Cardiac septum (tissue), 1 donor: ENCODE measurements at regions not wholly inside any gene's neighbourhood (a gene's known extent, or its start where the extent isn't known, plus 50 kb on each side); places are given as distances from the start of the nearest gene placed in this dataset.
"Not testable (repeated sequence)": the region's sequence is repeated elsewhere in the genome, so short reads cannot be mapped to it uniquely, and the experiment has no call there.

ENCODE experiments used
- DNase-seq: peaks from one replicate; pipeline ENCODE4 v3.0.0-alpha.2; 2020; ENCODE audit warnings: low spot score
- intact Hi-C: fragments of 100-400 bp; cut with DNase I; formaldehyde crosslinking; loops from one replicate; pipeline ENCODE4 v1.14.0; 2022
- donor health status: DM: no; HTN: no; CAD: no.

DNA sequence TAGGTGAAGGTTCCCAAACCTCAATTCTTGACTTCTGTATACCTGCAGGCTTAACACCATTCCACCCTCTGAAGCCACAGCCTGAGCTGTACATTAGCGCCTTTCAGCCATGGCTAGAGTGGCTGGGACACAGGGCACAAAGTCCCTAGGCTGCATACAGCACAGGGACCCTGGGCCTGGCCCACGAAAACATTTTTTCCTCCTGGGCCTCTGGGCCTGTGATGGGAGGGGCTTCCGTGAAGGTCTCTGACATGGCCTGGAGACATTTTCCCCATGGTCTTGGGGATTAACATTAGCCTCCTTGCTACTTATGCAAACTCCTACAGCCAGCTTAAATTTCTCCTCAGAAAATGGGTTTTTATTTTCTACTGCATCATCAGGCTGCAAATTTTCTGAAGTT is 195.2 kb upstream of the NR3C2 start:
- DNase-seq, intact Hi-C loops: not testable (repeated sequence)

DNA sequence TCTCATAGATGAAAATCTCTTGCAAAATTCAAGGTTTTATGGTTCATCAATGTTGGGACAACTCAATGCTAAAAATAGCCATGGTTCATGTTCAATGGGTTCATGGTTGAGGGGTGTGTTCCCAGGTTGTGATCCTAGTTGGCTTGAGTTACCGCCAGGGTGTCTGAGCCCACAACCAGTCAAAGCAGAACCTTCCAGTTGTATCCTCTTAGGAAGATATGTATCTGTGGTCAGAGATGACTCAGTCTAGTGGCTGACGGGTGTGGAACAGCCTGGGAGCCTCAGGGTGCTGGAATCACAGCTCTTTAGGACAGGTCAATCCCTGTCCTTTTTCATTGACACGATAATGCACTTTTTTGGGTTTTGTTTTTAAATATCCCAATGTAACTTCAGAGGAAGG is 192.3 kb upstream of the NR3C2 start:
- intact Hi-C loops: no loop called here

DNA sequence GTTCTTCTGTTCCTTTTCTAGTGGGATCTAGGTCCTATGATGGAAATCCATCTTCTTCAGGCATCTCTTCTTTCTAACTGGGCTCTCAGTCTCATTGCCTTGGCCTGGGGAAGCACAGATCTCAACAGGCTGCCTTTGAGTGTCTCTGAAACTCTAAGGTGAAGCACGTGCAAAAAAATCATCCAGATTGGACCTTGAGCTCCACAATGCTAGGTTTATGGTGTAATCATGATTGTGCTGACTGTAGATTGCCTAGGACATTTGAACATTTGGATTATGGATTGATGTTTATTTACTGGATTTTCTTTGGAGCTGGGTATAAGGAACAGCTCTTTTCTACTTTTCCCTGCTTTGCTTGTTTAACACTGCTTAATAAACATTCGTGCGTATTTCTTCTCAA is 191.5 kb upstream of the NR3C2 start:
- DNase-seq: no peak
- intact Hi-C loops: no loop called here

More for the DNA sequence above, 192.3 kb upstream of the NR3C2 start:
- no peak for DNase-seq

DNA sequence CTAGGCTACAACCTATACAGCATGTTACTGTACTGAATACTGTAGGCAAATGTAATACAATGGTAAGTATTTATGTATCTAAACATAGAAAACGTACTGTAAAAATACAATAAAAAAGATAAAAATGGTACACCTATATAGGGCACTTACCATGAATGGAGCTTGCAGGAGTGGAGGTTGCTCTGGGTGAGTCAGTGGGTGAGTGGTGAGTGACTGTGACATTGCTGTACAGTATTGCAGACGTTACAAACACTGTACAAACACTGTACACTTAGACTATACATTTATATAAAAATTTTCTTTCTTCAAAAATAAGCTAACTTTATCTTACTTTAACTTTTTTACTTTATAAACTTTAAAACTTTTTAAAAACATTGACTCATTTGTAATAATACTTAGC is 190.3 kb upstream of the NR3C2 start:
- intact Hi-C loops: no loop called here
- no peak for DNase-seq

DNA sequence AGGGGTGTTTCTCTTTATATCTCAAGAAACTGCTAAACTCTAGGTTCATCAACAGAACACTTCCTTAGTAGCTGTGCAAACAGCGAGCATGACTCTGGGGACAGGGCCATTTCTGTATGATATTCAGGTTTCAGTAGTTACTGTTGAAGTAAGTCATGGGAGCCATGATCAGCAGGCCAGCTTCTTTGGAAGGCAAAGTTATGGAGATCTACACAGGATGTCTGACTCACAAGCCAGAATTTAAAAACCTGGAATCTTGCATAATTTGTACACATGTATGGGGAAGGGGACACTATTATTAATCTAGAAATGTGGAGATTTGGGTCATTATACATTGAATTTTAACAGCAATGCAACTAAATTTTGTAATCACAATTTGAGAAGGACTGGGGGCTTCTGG is 187.8 kb upstream of the NR3C2 start:
- intact Hi-C loops: no loop called here
- DNase-seq: no peak

DNA sequence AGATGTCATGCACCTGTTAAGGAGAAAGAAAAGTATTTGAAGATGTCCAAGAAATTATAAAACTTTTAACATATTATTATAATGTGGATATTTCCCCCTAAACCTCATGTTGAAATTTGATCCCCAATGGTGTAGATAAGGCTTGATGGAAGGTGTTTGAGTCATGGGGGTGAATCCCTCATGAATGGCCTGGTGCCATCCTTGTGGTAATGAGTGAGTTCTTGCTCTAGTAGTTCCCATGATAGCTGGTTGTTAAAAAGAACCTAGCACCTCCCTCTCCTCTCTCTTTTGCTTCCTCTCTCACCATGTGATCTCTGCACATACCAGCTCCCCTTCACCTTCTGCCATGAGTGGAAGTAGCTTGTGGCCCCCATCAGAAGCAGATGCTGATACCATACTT is 176.6 kb upstream of the NR3C2 start:
- intact Hi-C loops: no loop called here
- DNase-seq: no peak

DNA sequence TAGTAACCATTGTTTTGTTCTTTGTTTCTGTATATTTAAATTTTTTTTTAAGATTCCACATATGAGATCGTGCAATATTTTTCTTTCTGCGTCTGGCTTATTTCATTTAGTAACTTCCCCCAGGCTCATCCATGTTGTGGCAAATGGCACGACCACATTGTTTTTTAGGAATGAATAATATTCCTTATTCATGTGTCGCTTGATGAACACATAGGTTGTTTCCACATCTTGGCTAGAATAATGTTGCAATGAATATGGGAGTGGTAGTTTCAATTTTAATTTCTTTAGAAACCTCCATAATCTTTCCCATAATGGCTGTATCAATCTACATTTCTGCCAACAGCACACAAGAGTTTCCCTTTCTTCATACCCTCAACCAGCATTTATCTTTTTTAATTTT is 166.8 kb upstream of the NR3C2 start:
- intact Hi-C loops: no loop called here
- no peak for DNase-seq

DNA sequence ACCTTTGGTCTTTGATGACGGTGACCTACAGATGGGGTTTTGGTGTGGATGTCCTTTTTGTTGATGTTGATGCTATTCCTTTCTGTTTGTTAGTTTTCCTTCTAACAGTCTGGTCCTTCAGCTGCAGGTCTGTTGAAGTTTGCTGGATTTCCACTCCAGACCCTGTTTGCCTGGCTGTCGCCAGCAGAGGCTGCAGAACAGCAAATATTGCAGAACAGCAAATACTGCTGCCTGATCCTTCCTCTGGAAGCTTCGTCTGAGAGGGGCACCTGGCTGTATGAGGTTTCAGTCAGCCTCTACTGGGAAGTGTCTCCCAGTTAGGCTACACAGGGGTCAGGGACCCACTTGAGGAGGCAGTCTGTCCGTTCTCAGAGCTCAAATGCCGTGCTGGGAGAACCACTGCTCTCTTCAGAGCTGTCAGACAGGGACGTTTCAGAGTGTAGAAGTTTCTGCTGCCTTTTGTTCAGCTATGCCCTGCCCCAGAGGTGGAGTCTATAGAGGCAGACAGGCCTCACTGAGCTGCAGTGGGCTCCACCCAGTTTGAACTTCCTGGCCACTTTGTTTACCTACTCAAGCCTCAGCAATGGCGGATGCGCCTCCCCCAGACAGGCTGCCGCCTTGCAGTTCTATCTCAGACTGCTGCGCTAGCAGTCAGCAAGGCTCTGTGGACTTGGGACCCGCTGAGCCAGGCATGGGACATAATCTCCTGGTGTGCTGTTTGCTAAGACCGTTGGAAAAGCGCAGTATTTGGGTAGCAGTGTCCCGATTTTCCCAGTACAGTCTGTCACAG is 156.4 kb upstream of the NR3C2 start:
- DNase-seq, intact Hi-C loops: not testable (repeated sequence)

DNA sequence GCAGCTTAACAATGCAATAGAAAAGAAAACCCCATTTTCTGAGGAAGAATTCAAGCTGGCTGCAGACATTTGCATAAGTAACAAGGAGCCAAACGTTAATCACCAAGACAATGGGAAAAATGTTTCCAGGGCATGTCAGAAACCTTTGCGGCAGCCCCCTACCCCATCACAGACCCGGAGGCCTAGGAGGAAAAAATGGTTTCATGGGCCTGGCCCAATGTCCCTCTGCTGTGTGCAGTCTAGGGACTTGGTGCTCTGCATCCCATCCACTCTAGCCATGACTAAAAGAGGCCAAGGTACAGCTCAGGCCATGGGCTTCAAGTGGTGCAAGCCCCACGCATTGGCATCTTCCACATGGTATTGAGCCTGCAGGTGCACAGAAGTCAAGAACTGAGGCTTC is 147.0 kb upstream of the NR3C2 start:
- no peak for DNase-seq
- intact Hi-C loops: no loop called here

DNA sequence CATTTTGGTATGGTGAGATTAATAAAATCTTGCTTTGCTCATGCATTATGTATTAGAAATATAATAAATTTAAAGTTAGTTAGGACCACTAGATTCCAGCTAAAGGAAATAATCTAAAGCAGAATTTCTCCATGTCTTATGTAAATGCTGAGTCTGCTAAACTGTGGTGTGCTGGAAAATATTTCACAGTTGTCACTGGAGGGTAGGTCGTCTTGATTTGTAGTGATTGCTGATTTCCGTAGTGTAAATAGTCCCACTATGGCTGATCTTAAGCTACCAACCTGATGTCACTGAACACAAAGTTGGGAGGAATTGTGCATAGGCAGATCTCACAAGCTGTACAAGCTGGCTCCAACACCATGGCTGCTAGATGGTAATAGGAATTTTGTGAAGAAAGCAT is 133.4 kb upstream of the NR3C2 start:
- intact Hi-C loops: no loop called here
- DNase-seq: no peak

DNA sequence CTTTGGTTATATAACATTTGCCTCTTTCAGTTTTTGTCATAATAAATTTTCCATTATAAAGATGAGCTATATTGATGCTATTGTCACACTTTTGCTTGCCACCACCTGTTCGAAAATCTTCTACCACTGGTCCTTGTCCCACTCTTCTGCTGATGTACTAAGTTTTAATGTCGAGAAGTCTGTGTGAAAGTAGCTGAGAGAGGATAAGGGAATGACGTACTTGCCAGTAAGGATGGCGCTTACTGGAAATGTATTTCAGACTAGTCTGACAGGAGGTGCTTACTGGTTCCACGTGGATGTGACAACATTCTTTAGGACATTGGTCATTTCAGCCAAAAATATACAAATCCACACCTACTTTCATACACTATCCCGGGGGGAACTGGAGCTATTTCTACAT is 132.7 kb upstream of the NR3C2 start:
- DNase-seq: no peak
- intact Hi-C loops: no loop called here

DNA sequence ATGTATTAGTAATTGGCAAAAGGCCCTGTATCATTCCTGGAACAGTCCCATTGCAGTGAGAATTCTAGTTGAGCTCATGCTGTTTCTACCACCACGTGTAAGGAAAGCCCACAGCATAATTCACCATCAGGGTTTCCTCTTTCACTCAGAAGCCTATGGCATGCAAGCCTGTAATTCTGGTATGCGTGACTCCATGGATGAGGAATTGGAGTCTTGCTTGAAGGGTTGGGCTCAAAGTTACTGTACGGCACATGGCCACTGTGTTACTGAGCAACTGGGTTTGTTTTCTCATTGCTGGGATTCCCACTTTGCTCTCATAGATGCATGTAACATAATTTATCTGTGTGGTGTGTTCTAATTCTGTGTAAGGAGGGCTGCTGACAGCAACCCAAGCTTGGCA is 132.3 kb upstream of the NR3C2 start:
- intact Hi-C loops: no loop called here
- DNase-seq: no peak

DNA sequence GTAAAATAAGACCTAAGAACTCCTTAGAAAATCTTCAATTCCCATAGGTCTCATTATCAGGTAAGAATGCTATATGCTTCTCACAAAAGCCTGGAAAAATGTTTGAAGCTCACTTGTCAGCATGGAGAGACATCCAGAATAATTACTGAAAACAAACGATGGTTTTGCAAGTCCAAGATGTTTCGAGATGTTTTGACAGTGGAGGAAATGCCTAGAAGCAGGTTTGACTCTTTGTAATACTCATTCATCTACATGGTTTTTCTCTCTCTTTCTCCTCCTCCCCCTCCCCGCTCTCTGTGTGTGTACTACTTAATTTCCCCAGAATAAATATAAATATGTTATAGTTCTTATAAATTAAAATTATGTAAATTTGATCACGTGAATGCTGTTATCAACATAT is 131.9 kb upstream of the NR3C2 start:
- intact Hi-C loops: no loop called here

DNA sequence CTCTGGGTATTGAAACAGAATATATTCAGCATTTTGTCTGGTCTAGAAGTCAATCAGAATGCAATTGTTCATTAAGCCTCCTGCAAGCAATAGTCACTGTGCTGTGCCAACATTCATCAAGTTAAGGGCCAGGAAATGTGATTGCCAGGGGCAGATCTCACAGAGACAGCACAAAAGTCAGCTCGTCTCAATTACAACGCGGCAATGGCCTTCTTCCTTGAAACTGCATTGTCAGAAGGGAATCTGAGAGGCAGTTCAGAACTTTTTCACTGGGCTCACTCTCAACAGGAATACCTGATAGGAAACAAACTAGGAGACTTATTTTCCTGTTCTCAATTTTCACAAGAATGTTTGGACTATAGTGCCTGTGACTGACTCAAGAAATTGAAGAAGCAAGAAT is 131.1 kb upstream of the NR3C2 start:
- intact Hi-C loops: no loop called here

More for the DNA sequence above, 131.9 kb upstream of the NR3C2 start:
- DNase-seq: no peak

DNA sequence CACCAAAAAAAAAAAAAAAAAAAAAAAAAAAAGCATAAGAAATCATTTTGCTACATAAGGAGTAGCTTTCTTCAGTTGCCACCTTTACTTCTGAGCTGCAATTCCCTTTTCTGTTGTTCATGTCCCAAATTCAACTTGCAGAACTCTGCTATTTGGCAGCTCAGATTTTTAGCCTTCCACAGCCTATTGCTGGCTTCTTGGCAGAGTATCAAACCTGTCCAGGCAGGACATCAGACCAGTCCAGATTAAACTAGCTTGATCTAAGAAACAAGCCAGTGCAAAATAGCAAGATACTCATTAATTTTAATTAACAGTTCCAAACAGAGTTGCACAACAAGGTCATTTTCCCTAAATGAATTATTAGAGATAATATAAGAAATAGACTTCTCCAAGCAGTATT is 123.6 kb upstream of the NR3C2 start:
- DNase-seq: no peak
- intact Hi-C loops: no loop called here

More for the DNA sequence above, 131.1 kb upstream of the NR3C2 start:
- DNase-seq: no peak

DNA sequence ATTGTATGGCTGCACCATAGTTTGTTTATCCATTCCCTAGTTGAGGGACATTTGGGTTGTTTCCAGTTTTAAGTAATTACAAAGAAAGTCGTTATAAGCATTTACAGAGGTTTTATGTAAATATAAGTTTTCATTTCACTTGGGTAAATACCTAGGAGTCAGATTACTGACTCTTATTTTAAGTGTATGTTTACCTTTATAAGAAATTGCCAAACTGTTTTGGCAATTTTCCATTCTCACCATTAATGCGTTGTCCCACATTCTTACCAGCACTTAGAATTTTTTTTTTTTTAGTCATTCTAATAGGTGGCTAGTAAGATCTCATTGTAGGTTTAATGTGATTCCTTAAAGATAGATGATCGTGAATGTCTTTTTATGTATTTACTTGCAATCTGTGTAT is 121.5 kb upstream of the NR3C2 start:
- intact Hi-C loops: no loop called here

DNA sequence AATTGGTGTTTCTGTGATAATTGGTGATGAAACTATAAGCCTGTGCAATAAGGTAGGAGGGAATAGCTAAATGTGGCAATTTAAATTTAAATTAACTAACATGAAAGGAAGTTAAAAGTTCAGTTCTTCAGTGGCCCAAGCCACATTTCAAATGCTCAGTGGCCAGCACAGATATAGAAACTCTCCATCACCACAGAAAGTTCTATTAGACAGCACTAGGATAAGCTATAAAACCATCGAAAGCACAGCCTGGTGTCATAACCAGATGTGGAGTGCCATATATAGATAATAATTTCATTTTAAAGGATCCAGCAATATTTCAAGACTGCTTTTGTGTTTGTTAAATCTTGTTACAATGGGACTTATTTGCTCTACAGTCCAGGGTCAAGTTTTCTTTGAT is 119.3 kb upstream of the NR3C2 start:
- intact Hi-C loops: no loop called here
- no peak for DNase-seq

More for the DNA sequence above, 121.5 kb upstream of the NR3C2 start:
- DNase-seq: no peak

DNA sequence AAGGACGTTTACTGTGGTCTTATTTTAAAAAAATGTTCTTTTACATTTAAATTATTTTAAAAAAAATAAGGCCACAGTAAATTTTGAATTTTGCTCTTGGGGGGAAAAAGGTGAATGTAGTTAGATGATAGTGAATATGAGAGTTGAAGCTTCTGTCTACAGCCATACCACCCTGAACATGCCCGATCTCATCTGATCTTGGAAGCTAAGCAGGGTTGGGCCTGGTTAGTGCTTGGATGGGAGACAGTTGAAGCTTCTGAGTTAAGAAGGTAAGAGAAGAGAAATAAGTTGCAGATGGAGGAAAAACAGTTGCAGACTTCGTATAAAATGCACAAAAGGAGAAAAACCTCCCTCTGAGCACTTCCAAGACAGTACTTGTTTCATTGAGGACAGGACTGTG is 115.6 kb upstream of the NR3C2 start:
- no peak for DNase-seq

DNA sequence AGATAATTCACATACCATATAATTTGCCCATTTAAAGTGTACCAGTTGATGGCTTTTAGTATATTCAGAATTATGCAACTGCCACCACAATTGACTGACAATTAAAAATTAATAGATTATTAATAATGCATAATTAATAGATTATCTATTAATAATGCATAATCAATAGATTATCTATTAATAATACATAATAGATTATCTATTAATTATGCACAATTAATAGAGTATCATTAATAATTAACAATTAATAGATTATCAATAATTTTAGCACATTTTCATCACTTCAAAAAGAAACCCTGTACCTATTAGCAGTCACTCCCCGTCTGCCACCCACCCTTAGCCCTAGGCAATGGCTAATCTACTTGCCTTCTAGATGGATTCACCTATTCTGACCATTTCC is 108.6 kb upstream of the NR3C2 start:
- no peak for DNase-seq
- intact Hi-C loops: no loop called here

More for the DNA sequence above, 115.6 kb upstream of the NR3C2 start:
- intact Hi-C loops: no loop called here

DNA sequence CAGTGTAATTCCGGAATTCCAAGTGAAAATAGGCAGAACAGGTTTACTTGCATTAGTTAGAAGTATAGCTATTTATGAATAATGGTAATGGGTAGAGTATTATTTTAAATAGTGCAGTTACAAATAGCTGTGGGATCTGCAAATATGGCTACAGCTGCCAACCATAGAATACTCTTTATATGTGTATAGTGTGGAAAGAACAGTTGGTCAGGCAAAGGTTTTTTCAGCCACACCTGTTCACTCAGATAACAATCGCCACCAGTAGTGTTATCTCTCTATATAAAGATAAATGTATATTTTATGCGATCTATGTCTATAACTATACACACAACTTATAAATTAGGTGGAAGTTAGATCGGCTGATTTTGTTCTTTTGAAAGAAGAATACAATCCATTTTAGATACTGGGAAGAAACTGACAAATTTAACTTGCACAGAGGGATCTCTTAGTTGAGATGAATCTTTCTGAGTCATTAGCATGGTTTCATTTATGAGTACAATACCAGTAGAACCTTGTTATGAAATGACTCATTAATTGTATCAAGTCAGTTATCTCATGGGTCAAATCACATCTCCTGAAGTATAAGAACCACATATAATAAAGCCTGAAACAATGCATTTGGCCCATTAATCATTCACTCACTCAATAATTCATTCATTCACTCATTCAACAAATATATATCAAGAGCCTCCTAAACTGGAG is 100.9 kb upstream of the NR3C2 start:
- intact Hi-C loops: no loop called here
- no peak for DNase-seq

DNA sequence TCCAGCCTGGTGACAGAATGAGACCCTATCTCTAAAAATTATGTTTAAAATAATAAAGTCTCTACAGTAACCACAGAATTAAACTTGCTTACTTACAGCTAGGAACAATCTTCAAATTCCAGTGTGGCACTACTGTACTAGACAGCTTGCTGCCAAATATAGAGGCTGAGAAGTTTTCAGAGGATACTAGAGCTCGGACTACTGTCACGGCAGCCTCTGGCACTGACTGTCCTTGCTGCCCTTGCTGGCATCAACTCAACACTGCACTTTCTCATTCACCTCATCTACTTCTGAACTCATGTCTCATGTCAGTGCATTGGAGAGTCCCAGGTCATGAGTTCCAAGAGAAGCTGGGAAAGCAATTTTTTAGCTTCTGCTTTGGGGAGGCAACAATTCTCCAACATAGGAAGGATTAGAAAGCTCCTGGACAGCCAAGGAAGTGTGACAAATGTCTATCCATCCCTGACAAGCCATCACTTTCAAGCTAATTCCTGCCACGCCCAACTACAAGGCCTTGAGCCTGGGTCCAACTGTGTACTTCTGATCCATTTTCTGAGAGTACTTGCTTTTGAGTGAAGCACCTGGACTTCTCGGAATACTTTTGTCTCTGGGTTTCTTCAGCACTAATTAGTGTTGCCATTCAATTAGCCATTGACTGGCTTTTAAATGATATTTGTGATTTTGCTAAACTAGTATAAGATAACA is 98.6 kb upstream of the NR3C2 start:
- intact Hi-C loops: no loop called here
- DNase-seq: no peak
